ENCODE measurements at regions not wholly inside any gene's neighbourhood (a gene's known extent, or its start where the extent isn't known, plus 50 kb on each side); places are given as distances from the start of the nearest gene placed in this dataset.

- TF ChIP-seq GATA2 (IDR thresholded peaks at IDR 0.05; ENCODE audit: low read depth, low read length), result no peak
- TF ChIP-seq GATA3 (IDR thresholded peaks at IDR 0.05; ENCODE audit: low read depth, low read length), result no peak
Measured at GRCh38 chr12:114767084-114767760, 83.2 kb upstream of the TBX3 start.
